ENCODE measurements at regions not wholly inside any gene's neighbourhood (a gene's known extent, or its start where the extent isn't known, plus 50 kb on each side); places are given as distances from the start of the nearest gene placed in this dataset.

- Histone ChIP-seq H4K20me1 (ENCODE audit: insufficient read depth, poor library complexity, severe bottlenecking) (no peaks in the 10 kb centered on the region), H3K4me1 (ENCODE audit: insufficient read depth) (no peaks in the 10 kb centered on the region), H3K4me3 (no peak overlapping the region), H3K9me2 (replicated peaks; ENCODE audit: insufficient read depth) (no peaks in the 10 kb centered on the region), H3K4me2 (no peak overlapping the region), H2AFZ (no peak overlapping the region), H3K36me3 (replicated peaks; ENCODE audit: insufficient read depth, low read depth) (no peaks in the 10 kb centered on the region), H3K79me2 (no peaks in the 10 kb centered on the region), H3K27me3 (no peaks in the 10 kb centered on the region), H3K27ac (no peak overlapping the region), H3K9me3 (ENCODE audit: low read depth) (no peaks in the 10 kb centered on the region)
- no peak for TF ChIP-seq CTCF (IDR thresholded peaks at IDR 0.05; ENCODE audit: poor library complexity)
- no peak for TF ChIP-seq EZH2 (IDR thresholded peaks at IDR 0.05; ENCODE audit: borderline replicate concordance)
- no peak for TF ChIP-seq EZH2phosphoT487 (IDR thresholded peaks at IDR 0.05; ENCODE audit: low read depth, severe bottlenecking, unreplicated experiment)
- DNase-seq (ENCODE audit: low spot score): no peak
- 88% methylated on average over 13 of the region's 13 CpGs for WGBS (ENCODE audit: low lambda C conversion rate, missing lambda C conversion rate)
These were observed 248.1 kb upstream of the FOXQ1 start for GRCh38 chr6:1063671-1064355.

GRCh38 chr6:1062786-1063545, 248.9 kb upstream of the FOXQ1 start:
- no peaks in the 10 kb centered on the region for H3K36me3 ChIP-seq (replicated peaks; ENCODE audit: insufficient read depth, low read depth)
- DNase-seq (ENCODE audit: low spot score): no peak
- H3K4me1 ChIP-seq (ENCODE audit: insufficient read depth): no peaks in the 10 kb centered on the region
- 78% methylated on average over 8 of the region's 8 CpGs for WGBS (ENCODE audit: low lambda C conversion rate, missing lambda C conversion rate)
- H4K20me1 ChIP-seq (ENCODE audit: insufficient read depth, poor library complexity, severe bottlenecking): no peaks in the 10 kb centered on the region
- H2AFZ ChIP-seq: no peak overlapping the region
- H3K27ac ChIP-seq: no peak overlapping the region
- H3K4me3 ChIP-seq: no peak overlapping the region
- H3K9me2 ChIP-seq (replicated peaks; ENCODE audit: insufficient read depth): no peaks in the 10 kb centered on the region
- H3K27me3 ChIP-seq: no peaks in the 10 kb centered on the region
- no peaks in the 10 kb centered on the region for H3K79me2 ChIP-seq
- TF ChIP-seq EZH2 (IDR thresholded peaks at IDR 0.05; ENCODE audit: borderline replicate concordance) (no peak), EZH2phosphoT487 (IDR thresholded peaks at IDR 0.05; ENCODE audit: low read depth, severe bottlenecking, unreplicated experiment) (no peak), CTCF (IDR thresholded peaks at IDR 0.05; ENCODE audit: poor library complexity) (no peak)
- no peaks in the 10 kb centered on the region for H3K9me3 ChIP-seq (ENCODE audit: low read depth)
- no peak overlapping the region for H3K4me2 ChIP-seq

- Histone ChIP-seq H3K4me2 (no peak overlapping the region), H3K79me2 (no peaks in the 10 kb centered on the region), H3K4me3 (no peak overlapping the region), H3K36me3 (replicated peaks; ENCODE audit: insufficient read depth, low read depth) (no peaks in the 10 kb centered on the region), H3K4me1 (ENCODE audit: insufficient read depth) (peaks cover 6% of the 10 kb centered on the region), H2AFZ (no peak overlapping the region), H3K27ac (no peak overlapping the region), H3K9me2 (replicated peaks; ENCODE audit: insufficient read depth) (no peaks in the 10 kb centered on the region), H3K9me3 (ENCODE audit: low read depth) (no peaks in the 10 kb centered on the region), H4K20me1 (ENCODE audit: insufficient read depth, poor library complexity, severe bottlenecking) (no peaks in the 10 kb centered on the region), H3K27me3 (no peaks in the 10 kb centered on the region)
- no peak for TF ChIP-seq CTCF (IDR thresholded peaks at IDR 0.05; ENCODE audit: poor library complexity)
- no peak for TF ChIP-seq EZH2phosphoT487 (IDR thresholded peaks at IDR 0.05; ENCODE audit: low read depth, severe bottlenecking, unreplicated experiment)
- TF ChIP-seq EZH2 (IDR thresholded peaks at IDR 0.05; ENCODE audit: borderline replicate concordance): no peak
- 84% methylated on average over 6 of the region's 6 CpGs for WGBS (ENCODE audit: low lambda C conversion rate, missing lambda C conversion rate)
- no peak for DNase-seq (ENCODE audit: low spot score)
These were observed 252.3 kb upstream of the FOXQ1 start for GRCh38 chr6:1059596-1059995.

Data from hepatocyte (in vitro differentiated cells).